GM21381 (cell line): ENCODE measurements at regions not wholly inside any gene's neighbourhood (a gene's known extent, or its start where the extent isn't known, plus 50 kb on each side); places are given as distances from the start of the nearest gene placed in this dataset.

ENCODE experiments used
- ATAC-seq: cut with Tn5 transposase; IDR thresholded peaks from one replicate; pipeline ENCODE4 v1.9.1; 2021; ENCODE audit warnings: mild to moderate bottlenecking, moderate library complexity; ENCODE audit not compliant: unreplicated experiment

GRCh38 chr10:1944487-1944886, 207.2 kb upstream of the ADARB2 start:
- no peak for ATAC-seq

GRCh38 chr10:1942478-1942877, 205.2 kb upstream of the ADARB2 start:
- no peak for ATAC-seq

GRCh38 chr10:1939016-1939415, 201.7 kb upstream of the ADARB2 start:
- ATAC-seq, result no peak

- no peak for ATAC-seq
Observed at GRCh38 chr10:1938317-1938716, 201.0 kb upstream of the ADARB2 start.

GRCh38 chr10:1935912-1936311, 198.6 kb upstream of the ADARB2 start:
- no peak for ATAC-seq

- no peak for ATAC-seq
Observed at GRCh38 chr10:1933215-1933614, 195.9 kb upstream of the ADARB2 start.

- no peak for ATAC-seq
Observed at GRCh38 chr10:1932692-1933094, 195.4 kb upstream of the ADARB2 start.

- no peak for ATAC-seq
Observed at GRCh38 chr10:1928606-1929005, 191.3 kb upstream of the ADARB2 start.

- no peak for ATAC-seq
Observed at GRCh38 chr10:1923998-1924397, 186.7 kb upstream of the ADARB2 start.

GRCh38 chr10:1923586-1923985, 186.3 kb upstream of the ADARB2 start:
- ATAC-seq, result no peak

- ATAC-seq, result no peak
Observed at GRCh38 chr10:1920941-1921340, 183.6 kb upstream of the ADARB2 start.

GRCh38 chr10:1920127-1920526, 182.8 kb upstream of the ADARB2 start:
- ATAC-seq, result no peak

- no peak for ATAC-seq
Observed at GRCh38 chr10:1911771-1912170, 174.4 kb upstream of the ADARB2 start.

- ATAC-seq, result no peak
Observed at GRCh38 chr10:1903982-1904381, 166.7 kb upstream of the ADARB2 start.

GRCh38 chr10:1896153-1896552, 158.8 kb upstream of the ADARB2 start:
- ATAC-seq, result no peak

GRCh38 chr10:1895691-1896090, 158.4 kb upstream of the ADARB2 start:
- ATAC-seq, result no peak

GRCh38 chr10:1894912-1895311, 157.6 kb upstream of the ADARB2 start:
- ATAC-seq, result no peak

GRCh38 chr10:1893941-1894340, 156.6 kb upstream of the ADARB2 start:
- ATAC-seq, result no peak

- no peak for ATAC-seq
Observed at GRCh38 chr10:1886039-1886438, 148.7 kb upstream of the ADARB2 start.

- ATAC-seq, result no peak
Observed at GRCh38 chr10:1882728-1883127, 145.4 kb upstream of the ADARB2 start.

- ATAC-seq, result no peak
Observed at GRCh38 chr10:1882180-1882579, 144.9 kb upstream of the ADARB2 start.

GRCh38 chr10:1881636-1882035, 144.3 kb upstream of the ADARB2 start:
- no peak for ATAC-seq

GRCh38 chr10:1874533-1874932, 137.2 kb upstream of the ADARB2 start:
- no peak for ATAC-seq
